DND-41 (cell line): ENCODE measurements at regions not wholly inside any gene's neighbourhood (a gene's known extent, or its start where the extent isn't known, plus 50 kb on each side); places are given as distances from the start of the nearest gene placed in this dataset.

Experiments
- EZH2 ChIP-seq: IDR thresholded peaks from 3 replicates; pipeline ENCODE4 v1.6.1; 2012; ENCODE audit warnings: borderline replicate concordance, low read depth, mild to moderate bottlenecking, moderate library complexity, low read length, inconsistent platforms; ENCODE audit not compliant: severe bottlenecking
- TF ChIP-seq, protein P1 (sequence below): IDR thresholded peaks from 2 replicates; pipeline ENCODE4 v1.5.1; 2012; ENCODE audit warnings: borderline replicate concordance, low read length, moderate library complexity, mild to moderate bottlenecking; ENCODE audit not compliant: poor library complexity, severe bottlenecking; ENCODE audit errors: extremely low read depth

DNA sequence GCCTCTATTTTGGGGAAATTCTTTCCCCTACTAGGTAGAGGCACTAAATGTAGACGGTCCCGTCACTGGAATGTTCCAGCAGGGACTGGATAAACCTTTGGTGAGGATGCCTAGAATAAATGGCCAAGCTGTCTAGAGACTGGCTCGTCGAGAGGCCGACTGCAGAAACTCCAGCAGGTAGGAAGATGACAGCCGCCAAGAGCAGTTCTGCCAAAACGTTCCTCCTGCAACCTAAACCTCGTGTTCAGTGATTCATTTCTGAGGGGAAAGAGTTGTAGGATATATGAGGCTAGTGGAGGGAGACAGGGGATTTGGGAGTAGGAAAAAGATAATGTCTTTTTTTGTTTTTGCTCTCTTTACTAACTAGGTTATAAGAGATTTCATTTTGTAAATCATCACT lies 184.7 kb upstream of the GDF10 start:
- TF ChIP-seq, protein P1, sequence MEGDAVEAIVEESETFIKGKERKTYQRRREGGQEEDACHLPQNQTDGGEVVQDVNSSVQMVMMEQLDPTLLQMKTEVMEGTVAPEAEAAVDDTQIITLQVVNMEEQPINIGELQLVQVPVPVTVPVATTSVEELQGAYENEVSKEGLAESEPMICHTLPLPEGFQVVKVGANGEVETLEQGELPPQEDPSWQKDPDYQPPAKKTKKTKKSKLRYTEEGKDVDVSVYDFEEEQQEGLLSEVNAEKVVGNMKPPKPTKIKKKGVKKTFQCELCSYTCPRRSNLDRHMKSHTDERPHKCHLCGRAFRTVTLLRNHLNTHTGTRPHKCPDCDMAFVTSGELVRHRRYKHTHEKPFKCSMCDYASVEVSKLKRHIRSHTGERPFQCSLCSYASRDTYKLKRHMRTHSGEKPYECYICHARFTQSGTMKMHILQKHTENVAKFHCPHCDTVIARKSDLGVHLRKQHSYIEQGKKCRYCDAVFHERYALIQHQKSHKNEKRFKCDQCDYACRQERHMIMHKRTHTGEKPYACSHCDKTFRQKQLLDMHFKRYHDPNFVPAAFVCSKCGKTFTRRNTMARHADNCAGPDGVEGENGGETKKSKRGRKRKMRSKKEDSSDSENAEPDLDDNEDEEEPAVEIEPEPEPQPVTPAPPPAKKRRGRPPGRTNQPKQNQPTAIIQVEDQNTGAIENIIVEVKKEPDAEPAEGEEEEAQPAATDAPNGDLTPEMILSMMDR = no peak
- TF ChIP-seq EZH2 = no peak
